NCI-H510A (cell line): ENCODE measurements at regions not wholly inside any gene's neighbourhood (a gene's known extent, or its start where the extent isn't known, plus 50 kb on each side); places are given as distances from the start of the nearest gene placed in this dataset.

Experiments used
- DNase-seq: peaks from one replicate; lab custom pipeline; 2025; lab: John Stamatoyannopoulos, UW

- DNase-seq: no peak
Measured at GRCh38 chr22:48478529-48479265, 1349.0 kb downstream of the BRD1 start.

GRCh38 chr22:48478124-48478523 lies 1349.5 kb downstream of the BRD1 start:
- DNase-seq: no peak

DNA sequence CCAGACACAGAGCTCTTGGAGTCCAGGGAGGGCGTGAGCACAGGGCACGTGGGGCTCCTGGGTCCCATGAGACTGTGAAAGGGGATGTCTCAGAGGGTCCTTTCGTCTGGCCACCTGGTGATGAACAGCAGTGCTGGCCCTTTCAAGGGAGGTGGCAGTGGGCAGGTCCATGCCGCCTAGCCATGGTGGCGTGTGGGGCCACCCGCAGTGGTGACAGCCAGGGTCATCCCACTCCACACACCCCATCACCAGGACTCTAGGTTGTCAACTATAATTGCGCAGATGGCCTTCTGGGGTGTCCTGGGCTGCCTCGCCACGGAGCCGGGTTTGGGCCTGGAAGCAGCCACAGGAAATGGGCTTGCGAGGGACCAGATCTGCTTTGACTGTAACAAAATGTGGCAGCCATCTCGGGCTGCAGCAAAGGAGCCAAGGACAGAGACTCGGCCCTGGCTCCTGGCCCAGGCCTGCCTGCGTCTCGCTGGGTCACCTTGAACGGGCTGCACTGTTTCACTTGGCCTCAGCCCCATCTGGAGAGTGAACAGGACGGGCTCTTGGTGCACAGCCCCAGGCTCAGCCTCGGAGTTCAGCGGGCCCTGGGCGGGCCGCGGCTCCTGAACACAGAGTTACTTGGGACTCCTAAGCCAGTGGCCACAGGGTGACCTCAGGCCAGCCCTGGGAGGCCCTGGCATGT lies 1350.5 kb downstream of the BRD1 start:
- no peak for DNase-seq

DNA sequence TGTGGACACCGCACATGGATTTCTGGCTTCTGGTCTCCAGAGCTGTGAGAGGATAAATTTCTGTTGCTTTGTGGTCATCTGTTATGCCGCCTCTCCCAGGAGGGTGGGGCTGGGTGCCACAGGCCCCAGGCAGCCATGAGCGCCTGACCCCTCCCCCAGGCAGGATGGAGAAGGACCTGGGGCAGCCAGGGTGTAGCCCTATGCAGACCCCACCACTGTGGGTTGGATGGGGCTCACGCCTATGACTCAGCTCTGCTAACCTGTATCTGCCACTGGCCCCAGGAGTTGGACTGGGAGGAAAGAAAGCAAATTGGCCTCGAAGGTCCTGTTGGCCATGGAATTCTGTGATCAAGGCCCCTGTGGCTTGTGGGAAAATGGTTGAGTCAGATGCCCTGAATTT lies 1351.1 kb downstream of the BRD1 start:
- DNase-seq: no peak

GRCh38 chr22:48475661-48476345 lies 1351.9 kb downstream of the BRD1 start:
- DNase-seq: no peak

DNA sequence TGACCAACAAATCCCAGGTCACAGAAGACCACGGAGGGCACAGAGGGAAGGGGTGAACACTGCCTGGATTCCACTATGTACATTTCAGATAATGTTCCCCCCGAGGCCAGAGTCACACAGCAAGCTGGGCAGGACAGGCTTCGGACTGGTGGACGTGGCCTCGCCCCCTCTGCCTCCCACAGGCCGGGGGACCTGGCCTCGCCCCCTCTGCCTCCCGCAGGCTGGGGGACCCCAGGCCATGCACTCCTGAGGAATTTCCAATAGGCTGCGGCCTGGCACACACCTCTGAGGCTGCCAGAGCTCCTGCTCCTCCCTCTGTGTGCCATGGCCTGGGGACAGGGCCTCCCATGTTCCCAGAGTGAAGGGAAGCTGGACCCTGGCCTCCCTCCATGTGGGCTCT lies 1352.8 kb downstream of the BRD1 start:
- no peak for DNase-seq

DNA sequence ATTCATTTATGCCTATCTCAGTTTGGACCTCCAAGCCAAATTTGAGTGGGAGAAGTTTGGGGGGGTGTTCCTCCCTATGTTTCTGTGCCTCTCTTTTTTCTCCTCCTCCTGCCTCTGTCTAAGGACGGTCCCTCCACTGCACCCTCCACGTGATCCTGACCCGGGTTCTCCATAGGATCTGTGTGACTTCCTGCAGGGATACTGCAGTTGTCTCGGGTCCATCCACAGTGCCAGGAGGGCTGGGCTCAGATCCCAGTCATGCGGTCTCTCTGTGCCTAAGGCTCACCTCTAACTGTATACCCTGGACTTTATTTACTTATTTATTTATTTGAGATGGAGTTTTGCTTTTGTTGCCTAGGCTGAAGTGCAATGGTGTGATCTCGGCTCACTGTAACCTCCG lies 1354.5 kb downstream of the BRD1 start:
- no peak for DNase-seq

- DNase-seq: no peak
Measured at GRCh38 chr22:48464246-48464645, 1363.4 kb downstream of the BRD1 start.

DNA sequence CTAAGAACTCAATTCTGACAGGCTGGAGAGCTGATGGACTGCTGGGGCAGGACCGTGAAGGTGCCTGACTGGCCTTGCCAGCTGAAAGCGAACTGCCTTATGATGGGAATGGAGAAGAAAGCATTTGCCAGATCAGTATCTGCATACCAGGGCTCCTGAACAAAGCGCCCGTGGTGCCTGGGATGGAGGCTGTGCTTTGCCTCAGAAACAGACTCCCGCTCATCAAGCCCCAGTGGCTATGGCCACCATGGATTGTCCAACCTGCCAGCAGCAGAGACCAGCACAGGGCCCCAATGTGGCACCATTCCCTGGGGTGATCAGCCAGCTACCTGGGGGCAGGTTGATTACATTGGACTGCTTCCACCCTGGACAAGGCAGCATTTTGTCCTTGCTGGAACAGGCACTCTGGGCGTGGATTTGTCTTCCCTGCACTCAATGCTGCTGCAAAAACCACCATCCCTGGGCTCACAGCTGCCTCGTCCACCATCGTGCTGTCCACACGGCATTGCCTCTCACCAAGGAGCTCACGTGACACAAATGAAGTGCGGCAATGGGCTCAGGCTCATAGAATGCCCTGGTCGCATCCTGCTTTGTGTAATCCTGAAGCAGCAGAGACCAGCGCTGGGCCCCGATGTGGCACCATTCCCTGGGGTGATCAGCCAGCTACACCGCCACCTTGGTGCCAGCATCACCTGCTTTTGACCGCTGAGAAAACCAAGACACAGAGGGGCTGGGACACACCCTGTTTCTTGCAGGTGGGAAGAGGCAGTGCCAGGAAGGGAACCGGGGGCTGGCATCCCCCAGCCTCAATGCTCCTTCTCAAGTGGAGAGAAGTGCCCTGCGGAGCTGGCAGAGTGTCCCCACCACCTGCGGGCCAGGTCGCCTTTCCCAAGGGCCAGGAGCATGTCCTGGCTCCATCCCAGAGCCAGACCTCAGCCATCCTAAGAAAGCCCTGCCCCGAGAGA lies 1367.5 kb downstream of the BRD1 start:
- DNase-seq: no peak

GRCh38 chr22:48459259-48459658 lies 1368.4 kb downstream of the BRD1 start:
- no peak for DNase-seq

DNA sequence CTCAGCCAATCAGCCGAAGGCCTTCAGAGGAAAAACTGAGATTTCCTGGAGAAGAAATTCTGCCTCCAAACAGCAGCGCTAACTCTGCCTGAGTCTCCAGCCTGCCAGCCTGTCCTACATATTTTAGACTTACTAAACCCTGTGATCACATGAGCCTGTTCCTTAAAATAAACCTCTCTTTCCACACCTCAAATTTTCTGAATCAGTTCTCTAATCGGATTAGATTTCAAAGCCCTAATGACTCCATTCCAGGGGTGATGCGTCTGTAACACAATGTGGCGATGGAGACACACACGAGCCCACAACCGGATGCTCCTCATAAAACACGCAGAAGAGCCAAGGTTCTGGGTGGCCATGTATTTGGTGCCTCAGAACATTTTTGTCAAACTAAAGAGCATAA lies 1371.2 kb downstream of the BRD1 start:
- DNase-seq: no peak

DNA sequence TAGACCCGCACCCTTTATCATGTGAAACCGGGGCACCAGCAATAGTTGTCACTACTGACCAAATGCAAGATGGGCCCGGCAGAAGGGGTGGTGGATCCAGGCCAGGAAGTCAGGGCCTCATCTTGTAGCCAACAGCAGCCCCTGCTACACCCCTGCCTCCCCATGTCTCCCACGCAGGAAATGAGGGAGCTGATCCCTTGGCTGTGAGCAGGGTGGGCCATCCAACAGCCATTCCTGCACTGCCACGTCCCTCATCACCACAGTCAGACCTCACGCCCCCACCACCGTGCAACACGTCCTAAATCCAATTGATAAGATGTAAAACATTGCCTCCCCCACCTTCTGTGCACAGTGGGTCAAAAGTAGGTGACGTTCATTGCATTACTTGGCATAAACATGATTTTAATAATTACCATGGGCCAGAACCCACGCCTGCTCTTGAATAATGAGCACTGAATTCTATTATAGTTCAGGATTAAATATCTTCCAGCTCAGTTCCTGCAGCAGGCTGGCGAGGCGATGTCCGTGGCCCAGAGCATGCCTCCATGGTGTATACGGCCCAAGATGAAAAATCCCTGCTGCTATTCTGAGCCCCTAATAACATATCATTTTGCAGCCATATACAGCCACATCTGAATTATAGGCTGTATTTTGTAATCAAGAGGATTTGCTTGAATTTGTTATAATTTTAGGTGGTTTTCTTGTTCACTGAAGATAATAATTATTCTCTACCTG lies 1373.8 kb downstream of the BRD1 start:
- no peak for DNase-seq

DNA sequence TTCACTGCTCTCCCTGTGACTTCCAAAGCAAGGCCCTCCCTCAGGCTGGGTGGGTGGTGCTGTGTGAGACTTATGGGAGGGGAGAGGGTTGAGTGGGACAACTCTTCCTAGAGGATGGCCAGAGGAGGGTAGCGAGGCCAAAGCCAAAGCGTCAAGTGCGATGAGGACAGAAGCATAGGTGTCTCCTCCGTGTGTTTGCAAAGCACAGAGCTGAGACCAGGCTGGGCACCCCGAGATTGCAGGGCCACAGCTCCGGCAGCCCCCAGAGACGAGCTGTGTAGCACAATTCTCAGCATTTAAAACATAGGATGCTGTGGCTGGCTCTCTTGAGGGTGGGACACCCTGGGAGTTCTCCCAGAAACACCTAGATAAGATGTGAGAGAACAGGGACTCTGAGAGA lies 1374.5 kb downstream of the BRD1 start:
- no peak for DNase-seq

GRCh38 chr22:48452766-48453165 lies 1374.9 kb downstream of the BRD1 start:
- no peak for DNase-seq

DNA sequence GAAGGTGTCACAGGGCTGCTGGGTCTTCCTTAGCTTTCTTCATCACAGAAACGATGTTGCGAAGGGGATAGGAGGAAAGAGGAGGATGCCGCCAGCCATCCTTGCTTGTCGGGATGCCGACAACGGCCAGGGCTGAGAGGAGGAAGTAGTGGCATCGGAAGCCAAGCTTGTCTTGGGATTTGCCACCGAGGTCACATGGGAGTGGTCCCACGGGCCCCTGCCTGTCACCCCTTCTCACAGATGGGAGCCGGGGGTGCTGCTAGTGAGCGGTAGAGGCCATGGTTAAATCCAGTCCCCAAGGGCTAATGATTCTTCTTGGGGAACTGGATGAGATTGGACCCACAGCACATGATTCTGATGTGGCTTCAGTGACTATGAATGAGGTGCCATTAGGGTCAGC lies 1375.8 kb downstream of the BRD1 start:
- DNase-seq: no peak

GRCh38 chr22:48450188-48450825 lies 1377.4 kb downstream of the BRD1 start:
- no peak for DNase-seq

DNA sequence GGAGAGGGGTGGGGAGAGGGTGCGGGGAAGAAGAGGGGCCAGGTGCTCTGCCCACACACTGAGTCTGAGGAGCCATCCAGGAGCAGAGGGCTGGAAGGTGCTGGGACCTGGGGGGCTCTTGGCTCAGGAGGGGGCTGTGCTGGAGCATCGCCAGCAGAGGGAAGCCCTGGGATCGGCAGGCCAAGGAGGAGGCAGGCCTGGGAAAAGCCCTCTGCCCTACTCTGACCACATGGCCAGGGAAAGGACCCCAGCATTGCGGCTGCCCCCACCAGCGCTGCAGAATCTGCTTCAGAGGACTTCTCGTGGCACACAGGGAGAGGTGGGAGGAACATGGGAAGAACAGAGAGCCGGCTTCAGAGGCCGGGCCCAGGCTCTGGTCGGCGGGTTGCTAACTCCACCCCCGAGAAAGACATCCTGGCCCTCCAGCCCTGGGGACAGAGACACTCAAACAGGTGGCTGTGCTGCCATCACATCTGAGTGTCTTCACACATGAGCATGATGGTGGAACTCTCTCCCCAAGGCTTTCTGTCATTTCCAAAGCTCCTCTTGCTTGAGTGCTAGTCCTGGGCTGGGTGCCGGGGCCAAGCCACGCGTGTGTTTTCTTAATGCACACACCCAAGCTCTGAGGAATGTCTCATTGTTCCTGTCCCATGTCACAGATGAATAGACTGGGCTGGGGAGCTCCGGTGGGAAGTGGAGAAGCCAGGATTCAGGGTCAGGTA lies 1378.0 kb downstream of the BRD1 start:
- DNase-seq: no peak

- no peak for DNase-seq
Measured at GRCh38 chr22:48448821-48449220, 1378.9 kb downstream of the BRD1 start.

DNA sequence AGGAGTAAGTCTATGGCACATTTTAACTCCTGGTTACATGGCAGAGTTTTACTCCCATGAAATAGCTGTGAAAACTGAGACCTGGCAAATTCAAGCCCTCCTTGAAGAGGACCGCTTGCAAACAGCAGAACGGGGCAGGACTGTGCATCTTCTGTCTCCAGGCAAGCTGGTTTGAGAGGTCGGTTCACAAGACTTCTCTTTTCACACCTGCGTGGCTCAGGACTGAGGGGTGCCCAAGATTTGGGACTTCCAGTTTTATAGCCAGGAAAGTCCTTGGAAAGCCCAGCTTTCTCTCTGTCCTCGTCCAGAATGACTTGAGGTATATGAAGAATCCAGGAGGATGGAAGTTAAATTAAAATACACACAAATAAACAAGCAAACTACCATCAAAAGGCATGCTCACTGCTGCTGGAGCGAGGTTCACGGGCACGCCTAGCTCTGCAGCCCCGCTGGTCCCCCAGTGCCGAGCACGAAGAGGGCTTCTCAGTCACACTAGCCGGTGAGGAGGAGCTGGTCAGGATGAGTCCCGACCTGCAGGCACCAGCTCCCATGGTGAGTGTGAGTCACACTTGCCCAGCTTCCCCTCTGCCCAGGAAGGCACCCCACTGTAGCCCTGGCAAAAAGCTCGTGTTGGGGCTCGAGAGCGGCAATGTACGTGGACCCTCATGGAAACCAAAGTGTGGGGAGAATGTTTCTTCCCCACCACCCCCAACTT lies 1382.4 kb downstream of the BRD1 start:
- no peak for DNase-seq
